Osteocyte (in vitro differentiated cells): ENCODE measurements at regions not wholly inside any gene's neighbourhood (a gene's known extent, or its start where the extent isn't known, plus 50 kb on each side); places are given as distances from the start of the nearest gene placed in this dataset.
A peak's percentile ranks its signal among the peaks of the same experiment; 100 is the strongest.

Experiments used
- DNase-seq: peaks from one replicate; pipeline ENCODE4 v3.0.0; 2021; ENCODE audit warnings: mixed read lengths; ENCODE audit not compliant: unreplicated experiment; ENCODE audit errors: extremely low spot score
- H3K27ac Mint-ChIP-seq: one replicate; pipeline ENCODE4 v1.8.0; 2021; ENCODE audit warnings: mild to moderate bottlenecking, mixed read lengths; ENCODE audit not compliant: unreplicated experiment
- H3K27me3 Mint-ChIP-seq: one replicate; pipeline ENCODE4 v1.8.0; 2021; ENCODE audit warnings: mixed read lengths; ENCODE audit not compliant: unreplicated experiment
- H3K36me3 Mint-ChIP-seq: one replicate; pipeline ENCODE4 v1.8.0; 2021; ENCODE audit warnings: mixed read lengths; ENCODE audit not compliant: unreplicated experiment
- H3K4me1 Mint-ChIP-seq: one replicate; pipeline ENCODE4 v1.8.0; 2021; ENCODE audit warnings: mixed read lengths; ENCODE audit not compliant: unreplicated experiment
- H3K4me3 Mint-ChIP-seq: one replicate; pipeline ENCODE4 v1.8.0; 2021; ENCODE audit warnings: mild to moderate bottlenecking, moderate library complexity, mixed read lengths; ENCODE audit not compliant: unreplicated experiment
- H3K9me3 Mint-ChIP-seq: one replicate; pipeline ENCODE4 v1.8.0; 2021; ENCODE audit warnings: mixed read lengths; ENCODE audit not compliant: unreplicated experiment
- TF ChIP-seq, protein P1 (sequence below): fragments of 200-600 bp; sonication (generic); IDR thresholded peaks from 2 replicates; pipeline ENCODE4 v1.5.0; 2021; ENCODE audit warnings: antibody characterized with exemption, mild to moderate bottlenecking, moderate library complexity

DNA sequence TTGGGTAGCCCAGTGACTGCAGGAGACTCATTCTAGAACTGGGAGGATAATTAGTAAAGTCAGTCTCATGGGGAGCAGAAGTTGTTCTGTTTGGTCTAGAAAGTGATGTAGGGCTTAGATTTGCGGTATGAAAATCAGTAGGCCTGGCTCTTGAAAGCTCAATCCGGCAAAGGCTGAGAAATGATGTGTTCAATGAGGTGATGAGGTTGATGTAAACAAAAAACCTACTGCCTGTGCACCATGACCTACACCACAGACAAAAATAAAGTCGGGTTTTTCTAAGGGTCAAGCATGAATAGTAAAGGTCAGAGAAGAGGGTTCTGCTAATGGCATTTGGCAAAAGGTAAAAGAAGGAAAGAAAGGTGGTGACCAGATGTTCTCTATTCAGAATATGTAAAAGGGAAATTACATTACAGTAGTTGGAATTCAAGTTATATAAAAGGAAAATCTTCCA is 80.8 kb upstream of the COL5A2 start:
- Mint-ChIP-seq H3K27ac (peak overlapping the region; percentile 83), H3K27me3 (no peaks in the 10 kb centered on the region), H3K9me3 (peaks cover 11% of the 10 kb centered on the region), H3K36me3 (peaks cover 1% of the 10 kb centered on the region), H3K4me3 (no peak overlapping the region), H3K4me1 (peaks cover 34% of the 10 kb centered on the region)
- no peak for DNase-seq
- TF ChIP-seq, protein P1, sequence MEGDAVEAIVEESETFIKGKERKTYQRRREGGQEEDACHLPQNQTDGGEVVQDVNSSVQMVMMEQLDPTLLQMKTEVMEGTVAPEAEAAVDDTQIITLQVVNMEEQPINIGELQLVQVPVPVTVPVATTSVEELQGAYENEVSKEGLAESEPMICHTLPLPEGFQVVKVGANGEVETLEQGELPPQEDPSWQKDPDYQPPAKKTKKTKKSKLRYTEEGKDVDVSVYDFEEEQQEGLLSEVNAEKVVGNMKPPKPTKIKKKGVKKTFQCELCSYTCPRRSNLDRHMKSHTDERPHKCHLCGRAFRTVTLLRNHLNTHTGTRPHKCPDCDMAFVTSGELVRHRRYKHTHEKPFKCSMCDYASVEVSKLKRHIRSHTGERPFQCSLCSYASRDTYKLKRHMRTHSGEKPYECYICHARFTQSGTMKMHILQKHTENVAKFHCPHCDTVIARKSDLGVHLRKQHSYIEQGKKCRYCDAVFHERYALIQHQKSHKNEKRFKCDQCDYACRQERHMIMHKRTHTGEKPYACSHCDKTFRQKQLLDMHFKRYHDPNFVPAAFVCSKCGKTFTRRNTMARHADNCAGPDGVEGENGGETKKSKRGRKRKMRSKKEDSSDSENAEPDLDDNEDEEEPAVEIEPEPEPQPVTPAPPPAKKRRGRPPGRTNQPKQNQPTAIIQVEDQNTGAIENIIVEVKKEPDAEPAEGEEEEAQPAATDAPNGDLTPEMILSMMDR: no peak

DNA sequence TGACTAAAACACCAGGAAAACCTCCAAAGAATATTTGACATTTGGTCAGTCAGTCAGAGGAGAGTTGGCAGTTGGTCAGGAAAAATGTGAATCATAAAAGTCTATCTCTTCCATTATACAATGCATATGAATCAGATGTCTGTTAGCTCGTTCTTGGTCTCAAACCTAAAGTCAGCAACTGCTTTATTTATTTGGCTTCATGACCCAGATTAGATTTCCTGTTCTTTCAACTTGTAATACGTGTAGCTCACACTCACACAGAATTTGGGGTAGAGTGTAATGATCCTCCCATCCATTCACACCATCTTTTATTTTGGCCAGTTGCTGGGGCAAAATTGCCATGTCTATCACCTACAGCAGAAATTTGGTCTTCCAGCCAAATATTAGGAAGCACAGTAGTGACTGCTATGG is 81.9 kb upstream of the COL5A2 start:
- Mint-ChIP-seq H3K4me1 (peaks cover 36% of the 10 kb centered on the region), H3K27ac (peak overlapping the region; percentile 92)

DNA sequence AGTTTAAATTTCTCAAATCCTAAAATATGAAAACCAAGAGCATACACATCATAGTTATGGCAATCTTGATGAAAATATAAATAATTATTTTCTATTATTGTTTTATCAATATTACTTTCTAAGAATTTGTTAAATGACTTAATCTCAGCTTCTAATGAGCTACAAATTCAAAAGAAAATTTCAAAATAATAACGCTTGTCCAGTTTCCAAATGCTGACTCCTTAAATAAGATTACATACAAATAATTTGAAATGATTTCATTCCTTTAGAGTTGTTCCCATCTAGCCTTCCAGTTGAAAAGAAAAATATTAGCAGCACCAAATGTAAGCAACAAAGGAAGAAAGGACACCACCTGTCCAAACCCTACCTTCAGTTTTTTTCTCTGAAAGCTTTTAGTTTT is 82.4 kb upstream of the COL5A2 start:
- TF ChIP-seq, protein P1: no peak
- peak overlapping the region; percentile 92 for H3K27ac Mint-ChIP-seq
- DNase-seq: no peak
- no peak overlapping the region for H3K4me3 Mint-ChIP-seq
- H3K27me3 Mint-ChIP-seq: no peaks in the 10 kb centered on the region
- H3K36me3 Mint-ChIP-seq: peaks cover 3% of the 10 kb centered on the region
- peaks cover 37% of the 10 kb centered on the region for H3K4me1 Mint-ChIP-seq
- peaks cover 13% of the 10 kb centered on the region for H3K9me3 Mint-ChIP-seq

More for the DNA sequence above, 81.9 kb upstream of the COL5A2 start:
- TF ChIP-seq, protein P1: no peak
- Mint-ChIP-seq H3K9me3 (peaks cover 13% of the 10 kb centered on the region), H3K36me3 (peaks cover 3% of the 10 kb centered on the region), H3K4me3 (no peak overlapping the region), H3K27me3 (no peaks in the 10 kb centered on the region)
- no peak for DNase-seq

DNA sequence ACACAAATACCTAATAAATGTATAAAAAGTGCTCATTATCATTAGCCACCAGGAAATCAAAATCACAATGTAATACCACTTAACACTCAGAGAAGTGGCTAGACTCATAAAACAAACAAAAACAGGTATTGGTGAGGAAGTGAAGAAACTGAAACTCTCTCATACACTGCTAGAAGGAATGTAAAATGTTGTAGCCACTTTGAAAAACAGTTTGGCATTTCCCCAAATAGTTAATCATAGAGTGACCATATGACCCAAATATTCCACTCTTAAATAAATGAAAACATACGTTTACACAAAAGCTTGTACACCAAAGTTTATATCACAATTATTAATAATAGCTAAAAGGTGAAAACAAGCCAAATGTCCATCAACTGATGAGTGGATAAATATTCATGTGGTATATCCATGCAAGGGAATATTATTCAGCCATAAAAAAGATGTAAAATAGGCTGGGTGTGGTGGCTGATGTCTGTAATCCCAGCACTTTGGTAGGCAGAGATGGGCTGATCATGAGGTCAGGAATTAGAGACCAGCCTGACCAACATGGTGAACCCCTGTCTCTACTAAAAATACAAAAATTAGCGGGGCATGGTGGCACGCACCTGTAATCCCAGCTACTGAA is 86.2 kb upstream of the COL5A2 start:
- H3K9me3 Mint-ChIP-seq: peaks cover 18% of the 10 kb centered on the region
- H3K36me3 Mint-ChIP-seq: peaks cover 10% of the 10 kb centered on the region
- no peaks in the 10 kb centered on the region for H3K27me3 Mint-ChIP-seq
- no peak for DNase-seq
- H3K4me1 Mint-ChIP-seq: peaks cover 55% of the 10 kb centered on the region
- H3K4me3 Mint-ChIP-seq: no peak overlapping the region
- H3K27ac Mint-ChIP-seq: no peak overlapping the region
- TF ChIP-seq, protein P1: no peak

DNA sequence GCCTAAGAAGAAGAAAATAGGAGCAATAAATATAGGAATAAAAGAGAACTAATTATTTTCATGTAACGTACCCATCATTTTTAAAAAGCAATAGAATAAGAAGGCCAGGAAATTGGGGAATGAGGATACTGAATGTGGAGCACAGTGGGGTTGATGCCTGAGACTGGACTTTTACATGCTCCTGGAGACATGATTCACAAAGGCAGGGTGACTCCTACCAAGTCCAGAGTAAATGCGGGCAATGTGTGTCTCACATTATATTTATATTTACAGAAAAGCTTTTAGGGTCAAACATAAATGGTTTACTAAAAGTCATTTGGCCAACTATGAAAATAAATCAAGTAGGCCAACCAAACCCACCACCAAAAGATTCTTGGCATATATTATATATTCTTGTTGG is 87.9 kb upstream of the COL5A2 start:
- Mint-ChIP-seq H3K4me3 (no peak overlapping the region), H3K9me3 (peaks cover 18% of the 10 kb centered on the region), H3K27me3 (no peaks in the 10 kb centered on the region), H3K36me3 (peaks cover 13% of the 10 kb centered on the region), H3K27ac (peak overlapping the region; percentile 86), H3K4me1 (peaks cover 42% of the 10 kb centered on the region)
- DNase-seq: no peak
- TF ChIP-seq, protein P1: no peak
